ENCODE measurements at regions not wholly inside any gene's neighbourhood (a gene's known extent, or its start where the extent isn't known, plus 50 kb on each side); places are given as distances from the start of the nearest gene placed in this dataset.

DNA sequence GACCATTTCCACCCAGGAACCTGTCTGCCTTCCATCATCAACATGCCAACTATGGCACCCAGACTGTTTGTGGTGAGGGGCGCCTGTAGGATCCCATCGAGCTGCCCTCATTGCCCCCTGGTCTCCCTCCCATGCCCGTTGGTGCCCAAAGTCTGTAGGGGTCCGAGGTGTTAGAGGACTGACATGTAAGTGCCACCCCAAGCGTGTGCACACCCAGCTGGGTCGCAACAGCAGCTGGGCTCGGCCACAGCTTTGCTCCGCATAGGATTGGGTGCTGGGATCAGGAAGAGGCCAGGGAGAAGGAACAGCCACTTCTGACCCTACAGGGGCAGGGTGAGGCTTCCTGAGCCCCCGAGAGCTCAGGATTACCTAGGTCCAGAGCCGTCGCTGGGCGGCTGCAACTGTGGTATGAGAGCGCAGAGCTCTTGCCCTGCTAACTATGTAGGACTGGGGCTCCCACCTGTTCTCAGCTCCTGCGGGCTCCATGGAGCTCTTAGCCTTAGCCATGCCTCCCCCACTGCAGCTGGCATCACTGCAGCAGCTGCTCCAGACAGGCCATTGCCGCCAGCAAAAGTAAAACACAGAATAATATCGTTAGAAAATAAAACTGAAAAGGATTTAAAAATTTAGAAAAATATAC lies 1160.3 kb downstream of the FSTL5 start:
- no peak for TF ChIP-seq CTCF (IDR thresholded peaks at IDR 0.05; ENCODE audit: low read depth, low read length)
- no peak for TF ChIP-seq EZH2phosphoT487 (IDR thresholded peaks at IDR 0.05; ENCODE audit: low read depth)

All from OCI-LY3 (cell line).